SH-SY5Y (cell line): ENCODE measurements at regions not wholly inside any gene's neighbourhood (a gene's known extent, or its start where the extent isn't known, plus 50 kb on each side); places are given as distances from the start of the nearest gene placed in this dataset.

ENCODE experiments used
- GATA2 ChIP-seq: IDR thresholded peaks from 2 replicates; pipeline ENCODE4 v1.6.1; 2011; ENCODE audit warnings: mild to moderate bottlenecking, low read depth, low read length
- GATA3 ChIP-seq: IDR thresholded peaks from 2 replicates; pipeline ENCODE4 v1.6.1; 2011; ENCODE audit warnings: low read depth, mild to moderate bottlenecking, low read length, moderate library complexity

DNA sequence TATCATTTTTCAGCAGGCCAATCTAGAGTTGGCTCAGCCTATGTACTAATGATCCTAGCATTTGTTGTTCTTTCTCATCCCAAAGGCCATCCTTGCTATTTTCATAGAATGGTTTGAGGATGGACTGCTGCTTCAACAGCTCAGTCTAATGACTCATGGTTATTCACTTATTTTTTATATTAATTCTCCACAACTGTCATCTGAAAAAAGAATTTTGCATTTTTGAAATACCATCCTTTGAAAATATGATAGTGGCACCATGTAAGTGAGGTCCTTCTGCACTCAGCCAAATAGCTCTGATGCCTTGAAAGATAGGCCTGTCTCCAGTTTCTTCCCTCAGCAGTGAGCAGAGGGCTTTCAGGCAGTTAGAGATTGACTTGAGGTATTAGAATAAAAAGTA is 377.5 kb downstream of the LMO4 start:
- TF ChIP-seq GATA2 (no peak), GATA3 (no peak)

DNA sequence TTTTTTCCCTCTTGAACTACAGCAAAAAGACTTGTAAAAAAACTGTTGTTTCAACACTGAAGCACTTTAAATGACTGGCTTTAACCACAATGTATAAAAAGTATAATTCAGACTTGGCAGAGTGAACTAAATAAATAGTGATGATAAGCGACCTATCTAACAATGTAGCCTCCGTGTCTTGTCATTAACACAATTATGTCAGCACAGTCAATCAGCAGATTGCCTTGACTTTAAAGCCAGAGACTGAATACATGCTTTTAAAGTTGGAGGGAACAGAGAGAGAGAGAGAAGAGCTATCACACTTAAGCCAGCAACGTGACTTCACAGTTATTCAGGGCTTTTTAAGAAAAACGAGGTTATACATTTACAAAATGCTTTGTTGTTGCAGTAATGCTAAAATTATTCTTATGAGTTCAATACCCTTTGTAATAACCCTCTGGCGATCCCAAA is 378.1 kb downstream of the LMO4 start:
- TF ChIP-seq GATA2 (no peak), GATA3 (no peak)

DNA sequence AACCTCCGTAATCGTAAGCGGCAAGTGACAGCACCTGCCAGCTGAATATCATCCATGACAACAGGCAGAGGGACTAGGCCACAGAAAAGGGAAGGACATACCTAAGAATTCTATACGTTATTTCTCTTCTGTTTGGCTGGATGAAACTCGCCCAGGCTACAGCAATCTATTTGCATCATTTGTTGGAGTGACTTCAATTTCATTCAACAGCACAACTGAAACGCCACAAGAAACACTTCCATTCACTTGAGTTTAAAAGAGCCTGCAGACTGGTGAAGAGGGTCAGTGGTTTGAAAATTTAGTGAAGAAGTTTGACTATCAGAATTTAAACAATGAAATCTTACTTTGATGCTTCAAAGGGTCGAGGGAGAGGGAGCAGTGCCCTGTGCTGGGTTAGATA is 378.7 kb downstream of the LMO4 start:
- no peak for TF ChIP-seq GATA3
- no peak for TF ChIP-seq GATA2

DNA sequence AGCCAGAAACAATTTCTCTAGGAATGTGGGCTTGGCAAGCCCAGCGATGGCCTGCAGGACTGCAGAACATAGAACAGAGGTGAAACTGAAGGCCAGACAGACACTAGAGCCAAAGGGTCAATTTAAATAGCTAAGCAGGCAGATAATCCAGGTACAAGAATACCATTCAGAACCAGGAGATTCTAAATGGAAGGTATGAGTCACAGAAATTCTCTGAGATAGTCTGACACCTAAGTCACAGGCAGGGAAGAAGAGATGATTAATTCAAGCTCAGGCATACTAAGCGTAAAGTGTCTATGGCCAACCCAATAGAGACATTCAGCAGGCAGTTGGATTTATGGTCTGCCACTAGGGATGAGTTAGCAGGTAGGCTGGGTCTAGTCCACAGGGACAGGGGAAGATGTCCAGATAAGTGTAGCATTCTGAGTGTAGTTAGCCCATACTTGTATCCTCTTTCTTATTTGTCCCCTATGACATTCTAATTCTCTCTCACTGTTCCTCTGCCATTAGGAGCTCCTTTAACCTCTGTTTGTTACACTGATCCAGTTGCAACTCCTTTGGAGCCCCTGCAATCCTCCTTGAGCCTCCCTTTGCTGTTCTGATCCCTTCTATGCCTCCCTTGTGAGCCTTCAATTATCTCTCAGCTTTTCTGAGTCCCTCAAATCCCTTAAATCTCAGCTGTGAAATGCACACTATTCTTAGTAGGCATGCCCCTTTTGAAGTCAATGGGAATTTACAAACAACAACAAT is 383.8 kb downstream of the LMO4 start:
- no peak for TF ChIP-seq GATA2
- TF ChIP-seq GATA3: no peak

DNA sequence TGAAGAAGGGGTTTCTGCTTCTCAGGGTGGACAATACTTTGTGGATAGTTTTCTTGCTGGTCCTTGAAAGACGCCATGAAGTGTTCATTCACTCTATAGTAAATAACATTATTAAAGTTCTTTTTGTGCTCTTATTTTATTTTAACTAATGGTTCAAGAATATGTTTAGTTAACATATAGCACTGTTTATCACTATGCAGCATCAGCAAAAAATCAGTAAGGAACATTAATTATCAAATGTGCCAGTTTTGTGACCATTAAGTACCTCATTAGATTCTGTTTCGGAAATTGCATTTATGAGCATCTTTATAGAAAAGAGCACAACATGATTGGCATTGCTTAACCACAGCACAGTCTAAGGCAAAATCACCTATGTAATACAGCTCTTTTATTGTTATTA is 385.6 kb downstream of the LMO4 start:
- TF ChIP-seq GATA2 (no peak), GATA3 (no peak)

DNA sequence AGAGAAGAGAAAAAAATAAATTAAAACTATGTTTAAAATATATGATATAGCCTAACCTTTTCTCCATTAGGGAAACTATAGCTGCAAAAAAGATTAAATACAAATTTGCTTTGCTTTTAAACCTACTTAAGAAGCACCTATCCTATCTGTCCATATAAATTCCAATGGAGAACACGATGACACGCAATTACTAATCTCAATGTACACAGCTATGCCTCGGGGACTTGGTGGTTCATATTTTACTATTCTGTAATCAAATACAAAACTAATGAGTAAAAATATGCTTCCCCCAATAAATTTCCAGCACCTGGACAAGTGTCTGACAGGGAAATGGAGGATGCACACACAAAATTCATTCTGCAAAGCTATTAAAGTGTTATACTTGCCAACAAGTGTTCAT is 386.4 kb downstream of the LMO4 start:
- TF ChIP-seq GATA3 (no peak), GATA2 (no peak)

DNA sequence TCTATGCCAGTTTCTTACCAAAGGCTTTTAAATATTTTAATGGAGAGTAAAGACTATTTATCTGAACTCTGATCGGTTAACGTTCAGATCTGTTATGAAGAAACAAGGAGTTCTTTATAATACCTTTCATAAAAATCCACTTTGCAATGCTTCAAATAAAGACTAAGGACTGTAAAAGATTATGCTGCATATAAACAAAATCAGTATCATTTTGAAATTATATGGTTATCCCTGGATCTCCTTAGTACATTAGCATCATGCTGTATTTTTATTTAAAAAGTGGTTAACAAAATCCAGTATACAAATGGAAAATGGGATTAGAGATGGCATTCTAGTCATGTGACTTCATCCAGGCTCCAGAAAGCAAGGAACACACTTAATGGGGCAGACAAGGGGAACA is 386.8 kb downstream of the LMO4 start:
- TF ChIP-seq GATA2: no peak
- TF ChIP-seq GATA3: no peak

DNA sequence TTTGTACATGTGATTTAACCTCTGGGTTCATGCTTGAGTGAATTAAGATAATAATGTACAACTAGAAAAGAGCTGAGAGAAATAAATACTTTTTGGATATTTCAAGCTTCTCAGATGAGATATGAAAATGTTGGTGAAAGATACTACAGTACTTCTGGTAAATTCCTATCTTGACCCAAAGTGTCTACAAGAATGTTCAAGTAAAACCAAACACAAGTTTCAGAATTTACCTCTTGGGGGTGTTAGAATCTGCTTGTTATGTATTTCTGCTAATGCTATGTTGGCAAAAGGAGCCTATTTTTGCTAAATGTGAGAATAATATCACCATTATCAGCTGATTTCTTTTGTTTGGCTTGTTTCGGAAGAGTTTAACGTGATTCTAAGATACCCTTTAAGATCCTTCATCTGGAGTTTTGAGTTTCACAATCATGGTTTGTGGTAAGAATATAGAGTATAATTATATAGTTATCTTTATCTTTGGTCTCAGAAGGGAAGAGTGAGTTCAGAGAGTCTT is 388.5 kb downstream of the LMO4 start:
- no peak for TF ChIP-seq GATA2
- no peak for TF ChIP-seq GATA3

DNA sequence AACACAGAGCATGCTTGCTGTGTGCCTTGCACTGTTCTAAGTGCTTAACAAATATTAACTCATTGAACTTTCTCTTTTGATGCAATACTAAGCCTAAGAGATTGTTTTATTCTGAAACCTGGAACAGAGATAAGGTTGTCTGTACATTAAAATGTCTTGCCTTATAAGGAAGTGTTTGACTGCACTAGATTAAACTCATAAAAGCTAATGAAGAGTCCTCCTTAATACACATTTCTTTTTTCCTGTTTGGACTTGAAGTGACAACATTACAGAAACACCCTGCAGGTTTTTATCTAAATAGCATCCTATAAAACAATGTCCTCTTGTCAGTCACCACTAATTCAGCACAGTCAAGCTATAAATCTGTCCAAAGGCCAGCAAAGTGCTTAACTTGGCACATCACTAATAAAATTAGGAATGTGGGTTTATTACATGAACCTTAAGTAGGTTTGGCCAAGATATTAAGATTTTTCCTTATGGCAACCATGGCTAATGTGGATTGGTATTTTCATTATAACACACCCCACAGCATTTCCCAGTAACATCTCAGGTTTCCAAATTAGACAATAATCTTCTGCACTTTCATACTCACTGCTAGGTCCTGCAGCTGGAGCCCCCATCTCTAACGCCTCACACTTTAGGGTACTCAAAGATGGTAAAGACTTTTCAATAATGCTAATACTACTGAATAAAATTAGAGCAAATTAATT is 389.7 kb downstream of the LMO4 start:
- TF ChIP-seq GATA2 (no peak), GATA3 (no peak)

DNA sequence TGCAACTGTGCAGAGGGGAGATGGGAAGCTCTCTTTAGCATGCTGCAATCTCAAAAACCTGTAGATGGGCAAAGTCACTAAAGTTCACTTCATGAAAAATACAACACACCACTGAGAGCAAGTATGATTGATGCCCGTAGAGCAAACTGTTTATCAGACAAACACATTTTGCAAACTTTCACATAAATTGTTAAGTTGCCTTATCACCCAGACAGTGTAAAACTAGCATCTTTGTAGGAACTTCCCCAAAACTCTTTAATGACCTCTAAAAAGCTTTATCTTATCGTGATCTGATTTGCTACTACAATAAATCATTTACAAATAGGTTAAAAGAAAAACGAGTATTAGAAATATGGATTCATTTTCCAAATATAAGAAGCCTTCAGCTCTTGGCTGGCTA is 391.0 kb downstream of the LMO4 start:
- TF ChIP-seq GATA3 (no peak), GATA2 (no peak)

DNA sequence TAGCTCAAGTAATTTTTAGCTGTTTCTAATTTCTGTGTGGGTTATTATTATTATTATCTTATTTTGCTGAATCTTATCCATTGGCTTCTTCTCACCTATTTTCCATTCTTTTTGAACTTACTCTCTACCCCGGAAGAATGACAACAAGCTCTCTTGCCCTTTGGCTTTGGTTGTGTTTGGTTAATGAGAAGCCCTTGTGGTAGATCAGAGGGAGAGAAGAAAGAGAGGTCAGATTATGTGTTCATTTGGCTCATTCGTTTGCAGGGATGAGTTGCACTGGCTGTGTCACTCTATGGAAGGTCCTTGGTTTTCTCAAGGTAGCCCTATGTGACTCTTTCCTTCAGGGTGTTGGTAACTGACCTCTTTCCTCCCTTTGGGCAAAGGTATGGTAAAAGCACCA is 391.9 kb downstream of the LMO4 start:
- TF ChIP-seq GATA2 (no peak), GATA3 (no peak)

DNA sequence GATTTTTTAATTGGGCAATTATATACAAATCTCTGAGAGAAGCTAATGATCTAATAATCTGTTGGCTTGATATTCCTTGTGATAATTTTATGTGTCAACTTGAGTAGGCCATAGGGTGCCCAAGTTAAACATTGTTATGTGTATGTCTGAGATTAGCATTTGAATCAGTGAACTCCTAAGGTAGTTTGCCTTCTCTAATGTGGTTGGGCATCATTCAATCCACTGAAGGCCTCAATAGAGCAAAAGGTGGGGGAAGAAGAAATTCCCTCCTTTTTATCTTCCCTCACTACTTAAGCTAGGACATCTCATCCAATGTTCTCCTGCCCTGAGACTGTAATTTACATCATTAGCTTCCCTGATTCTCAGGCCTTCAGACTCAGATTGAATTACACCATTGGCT is 394.5 kb downstream of the LMO4 start:
- TF ChIP-seq GATA3 (no peak), GATA2 (no peak)

DNA sequence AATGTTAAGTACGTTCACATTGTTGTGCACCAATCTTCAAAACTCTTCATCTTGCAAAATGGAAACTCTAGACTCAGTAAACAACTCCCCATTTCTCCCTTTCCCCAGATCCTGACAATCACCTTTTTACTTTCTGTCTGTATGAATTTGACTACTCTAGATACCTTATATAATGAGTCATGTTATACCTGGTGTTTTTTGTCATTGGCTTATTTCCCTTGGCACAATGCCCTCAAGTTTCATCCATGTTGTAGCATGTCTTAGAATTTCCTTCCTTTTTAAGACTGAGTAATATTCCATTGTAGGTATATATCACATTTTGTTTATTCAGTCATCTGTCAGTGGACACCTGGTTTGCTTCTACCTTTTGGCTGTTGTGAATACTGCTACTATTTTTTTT is 399.5 kb downstream of the LMO4 start:
- no peak for TF ChIP-seq GATA2
- TF ChIP-seq GATA3: no peak

DNA sequence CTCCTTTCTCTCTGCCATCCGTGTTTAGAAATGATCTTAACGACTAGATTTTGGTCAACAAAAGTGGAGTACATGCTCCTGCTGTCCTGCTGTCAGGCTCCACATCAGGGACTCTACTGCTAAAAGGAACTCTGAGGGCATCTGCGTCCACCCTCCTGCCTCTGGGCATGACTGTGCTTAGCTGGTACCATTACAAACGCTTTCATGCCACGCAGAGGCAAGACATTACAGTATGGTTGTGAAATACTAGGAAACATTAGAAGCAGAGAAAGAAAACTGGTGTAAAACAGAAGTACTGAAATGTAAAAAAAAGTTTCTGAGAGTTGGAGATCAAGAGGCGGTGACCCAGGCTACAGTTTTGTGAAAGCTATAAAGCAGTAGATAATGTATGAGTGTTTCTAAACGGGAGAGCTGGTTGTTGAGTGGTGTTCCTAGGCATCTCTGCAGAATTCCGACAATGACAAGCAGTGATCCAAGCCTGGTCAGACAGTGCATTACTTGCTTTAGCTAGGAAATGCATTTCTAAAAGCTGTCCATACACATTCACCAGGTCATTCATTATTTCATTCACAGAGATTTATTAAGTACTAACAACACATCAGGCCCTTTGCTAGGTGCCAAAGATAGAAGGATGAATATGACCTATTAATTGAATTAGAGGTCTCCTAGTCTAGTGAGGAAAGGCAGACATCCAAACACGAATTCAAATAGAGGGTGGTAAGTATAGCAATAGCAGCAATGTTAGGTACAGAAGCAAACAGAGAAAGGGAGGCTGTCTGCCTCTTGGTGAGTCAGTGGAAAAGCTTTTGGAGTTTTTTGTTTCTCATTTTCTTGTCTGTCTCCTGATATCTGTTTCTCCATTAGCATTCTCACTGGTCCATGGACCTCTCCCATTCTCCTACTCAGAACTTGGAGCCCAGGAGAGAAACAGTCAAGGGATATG is 401.9 kb downstream of the LMO4 start:
- no peak for TF ChIP-seq GATA2
- TF ChIP-seq GATA3: no peak

DNA sequence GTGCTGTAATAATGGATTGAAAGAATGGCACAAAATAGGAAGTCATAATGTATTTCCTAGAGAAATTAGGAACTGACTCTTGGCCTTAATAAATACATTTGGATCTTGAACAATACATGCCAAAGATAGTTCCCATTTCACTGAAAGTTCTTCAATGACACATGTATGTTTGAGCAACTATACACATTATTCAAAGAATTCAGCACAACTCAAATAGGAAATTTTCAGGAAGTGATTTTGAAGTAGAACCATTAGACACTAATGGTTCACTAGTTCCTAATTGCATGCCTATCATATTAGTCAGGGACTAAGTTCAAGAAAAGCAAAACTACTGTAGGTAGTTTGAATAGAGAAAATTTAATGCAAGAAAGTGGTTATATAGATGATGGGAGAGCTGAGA is 404.7 kb downstream of the LMO4 start:
- TF ChIP-seq GATA2 (no peak), GATA3 (no peak)
